ENCODE measurements at regions not wholly inside any gene's neighbourhood (a gene's known extent, or its start where the extent isn't known, plus 50 kb on each side); places are given as distances from the start of the nearest gene placed in this dataset.
"Not testable (repeated sequence)": the region's sequence is repeated elsewhere in the genome, so short reads cannot be mapped to it uniquely, and the experiment has no call there.

- no peak for DNase-seq (ENCODE audit: low read depth in 2 of 2)
Measured at GRCh38 chr16:86888231-86889053, 310.1 kb downstream of the FOXL1 start.

DNA sequence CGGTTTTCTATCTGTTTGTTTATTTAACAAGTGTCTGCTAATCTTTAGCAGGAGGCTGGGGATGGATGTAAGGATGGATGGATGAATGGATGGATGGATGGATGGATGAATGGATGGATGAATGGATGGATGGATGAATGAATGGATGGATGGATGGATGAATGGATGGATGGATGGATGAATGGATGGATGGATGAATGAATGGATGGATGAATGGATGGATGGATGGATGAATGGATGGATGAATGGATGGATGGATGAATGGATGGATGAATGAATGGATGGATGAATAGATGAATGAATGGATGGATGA, 310.7 kb downstream of the FOXL1 start:
- not testable (repeated sequence) for DNase-seq (ENCODE audit: low read depth in 2 of 2)

DNA sequence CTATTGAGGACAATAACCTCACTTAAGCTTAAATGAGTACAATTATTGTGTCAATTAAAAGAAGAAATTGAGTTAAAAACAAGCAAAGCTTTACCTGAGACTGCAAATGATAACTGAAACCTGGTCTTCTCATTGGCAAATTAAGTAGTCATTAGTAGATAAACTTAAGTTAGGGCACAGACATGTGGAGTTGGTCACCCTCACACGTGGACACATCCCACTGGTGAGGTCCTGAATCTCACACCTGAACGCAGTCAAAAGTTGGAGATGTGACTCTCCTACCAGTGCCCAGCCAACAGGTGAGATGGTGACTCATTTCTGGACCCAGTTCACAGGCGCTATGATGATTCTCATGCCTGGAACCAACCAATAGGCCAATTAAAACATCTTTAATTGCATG, 311.6 kb downstream of the FOXL1 start:
- no peak for DNase-seq (ENCODE audit: low read depth in 2 of 2)

DNA sequence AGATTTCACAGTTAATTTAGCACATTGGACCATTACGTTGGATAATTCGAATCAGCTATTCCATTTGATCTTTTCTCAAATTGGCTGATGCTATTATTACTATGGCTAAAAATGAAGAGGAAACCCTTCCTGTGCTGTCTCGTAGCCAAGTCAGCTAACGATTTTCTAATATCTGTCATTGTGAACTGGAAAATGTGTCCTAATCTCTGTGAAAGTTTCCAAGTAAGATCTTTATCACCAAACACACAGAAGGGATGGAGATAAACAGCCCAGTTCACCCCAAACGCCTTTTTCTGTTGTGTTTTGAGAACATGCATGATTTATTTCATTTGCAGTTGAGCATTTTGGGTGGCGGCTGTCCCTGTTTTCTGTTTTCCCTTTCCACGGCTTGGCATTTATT, 312.8 kb downstream of the FOXL1 start:
- DNase-seq (ENCODE audit: low read depth in 2 of 2): no peak

GRCh38 chr16:86891631-86892030, 313.3 kb downstream of the FOXL1 start:
- no peak for DNase-seq (ENCODE audit: low read depth in 2 of 2)

GRCh38 chr16:86892509-86892908, 314.2 kb downstream of the FOXL1 start:
- no peak for DNase-seq (ENCODE audit: low read depth in 2 of 2)

GRCh38 chr16:86893506-86893905, 315.2 kb downstream of the FOXL1 start:
- no peak for DNase-seq (ENCODE audit: low read depth in 2 of 2)

GRCh38 chr16:86894029-86894567, 315.7 kb downstream of the FOXL1 start:
- DNase-seq (ENCODE audit: low read depth in 2 of 2): no peak

- no peak for DNase-seq (ENCODE audit: low read depth in 2 of 2)
Measured at GRCh38 chr16:86894925-86895324, 316.6 kb downstream of the FOXL1 start.

DNA sequence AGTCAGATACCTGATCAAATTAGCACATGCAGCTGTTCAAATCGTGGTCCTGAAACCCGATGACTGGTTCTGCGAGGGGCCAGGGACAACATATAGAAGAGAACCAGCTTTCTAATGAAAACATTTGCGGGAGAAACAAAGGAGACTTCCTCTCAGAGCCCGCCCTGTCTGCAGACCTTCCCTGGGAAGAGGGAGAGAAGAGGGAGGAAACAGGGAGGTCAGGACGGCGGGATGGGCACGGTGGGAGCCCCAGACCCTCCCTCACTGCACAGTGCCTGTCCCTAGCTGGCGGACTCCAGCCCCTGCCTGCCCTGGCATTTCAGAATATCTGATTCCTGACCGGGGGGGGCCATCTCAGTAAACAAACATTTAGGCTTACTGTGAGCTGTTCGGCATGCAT, 317.3 kb downstream of the FOXL1 start:
- no peak for DNase-seq (ENCODE audit: low read depth in 2 of 2)

- no peak for DNase-seq (ENCODE audit: low read depth in 2 of 2)
Measured at GRCh38 chr16:86896976-86897375, 318.6 kb downstream of the FOXL1 start.

GRCh38 chr16:86897486-86897885, 319.1 kb downstream of the FOXL1 start:
- DNase-seq (ENCODE audit: low read depth in 2 of 2): no peak

- DNase-seq (ENCODE audit: low read depth in 2 of 2): no peak
Measured at GRCh38 chr16:86898386-86898785, 320.0 kb downstream of the FOXL1 start.

- no peak for DNase-seq (ENCODE audit: low read depth in 2 of 2)
Measured at GRCh38 chr16:86899151-86899550, 320.8 kb downstream of the FOXL1 start.

GRCh38 chr16:86899757-86900156, 321.4 kb downstream of the FOXL1 start:
- no peak for DNase-seq (ENCODE audit: low read depth in 2 of 2)

DNA sequence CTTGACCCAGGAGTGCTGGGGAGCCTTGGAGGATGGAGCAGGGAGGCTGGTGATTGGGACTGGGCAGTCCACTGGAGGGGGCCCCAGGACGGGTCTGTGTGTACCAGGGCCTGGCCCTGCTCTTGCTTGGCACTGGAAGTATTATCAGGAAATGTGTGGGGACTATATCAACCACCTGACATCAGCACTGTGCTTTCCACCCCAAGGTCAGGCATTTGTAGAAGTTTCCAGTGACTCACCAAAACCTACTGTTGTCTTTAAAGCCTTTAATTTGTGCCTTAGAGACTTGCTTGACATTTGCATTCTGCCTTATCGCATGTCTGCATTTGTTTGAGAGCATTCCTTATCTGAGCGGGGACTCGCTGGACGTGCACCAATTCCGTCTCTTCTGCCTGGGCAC, 323.1 kb downstream of the FOXL1 start:
- DNase-seq (ENCODE audit: low read depth in 2 of 2): no peak

- no peak for DNase-seq (ENCODE audit: low read depth in 2 of 2)
Measured at GRCh38 chr16:86902656-86903001, 324.3 kb downstream of the FOXL1 start.

GRCh38 chr16:86903068-86903467, 324.7 kb downstream of the FOXL1 start:
- DNase-seq (ENCODE audit: low read depth in 2 of 2): no peak

DNA sequence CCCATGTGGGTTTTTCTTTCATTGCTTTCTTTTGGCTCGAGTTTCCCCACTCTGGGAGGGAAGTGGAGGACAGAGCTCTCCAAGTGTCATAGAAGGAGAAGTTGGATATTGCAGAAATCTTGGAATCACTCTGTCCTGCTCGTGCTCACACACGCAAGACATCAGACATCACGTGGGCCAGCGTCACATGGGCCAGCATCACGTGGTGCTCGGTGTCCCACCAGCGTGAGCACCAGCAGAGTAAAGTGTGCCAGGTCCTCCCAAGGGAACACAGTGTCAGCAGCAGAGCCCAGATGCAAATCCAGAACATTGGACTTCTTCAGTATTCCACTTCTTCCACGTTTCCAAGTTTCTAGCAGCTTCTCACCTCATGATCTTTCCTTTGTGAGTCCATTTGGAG, 327.0 kb downstream of the FOXL1 start:
- no peak for DNase-seq (ENCODE audit: low read depth in 2 of 2)

DNA sequence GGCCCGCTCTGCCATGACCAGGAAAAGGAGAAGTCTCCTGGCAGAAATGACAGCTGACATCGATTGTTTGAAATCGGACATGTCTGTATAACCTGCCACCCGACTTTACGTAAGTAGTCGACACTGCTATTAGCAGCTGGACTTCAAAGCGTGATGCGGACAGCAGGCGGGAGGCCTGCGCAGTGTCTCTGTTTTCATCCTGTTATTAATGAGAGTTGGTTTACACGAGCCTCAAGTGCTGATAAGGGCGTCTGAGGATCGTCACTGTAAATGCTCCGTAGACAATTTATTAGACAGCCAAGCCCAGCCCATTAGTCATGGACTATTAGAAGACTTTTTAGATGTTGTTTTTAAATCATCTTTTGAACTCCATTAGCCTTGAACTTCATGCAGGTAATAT, 328.3 kb downstream of the FOXL1 start:
- DNase-seq (ENCODE audit: low read depth in 2 of 2): no peak

GRCh38 chr16:86909359-86910160, 331.2 kb downstream of the FOXL1 start:
- DNase-seq (ENCODE audit: low read depth in 2 of 2): no peak

DNA sequence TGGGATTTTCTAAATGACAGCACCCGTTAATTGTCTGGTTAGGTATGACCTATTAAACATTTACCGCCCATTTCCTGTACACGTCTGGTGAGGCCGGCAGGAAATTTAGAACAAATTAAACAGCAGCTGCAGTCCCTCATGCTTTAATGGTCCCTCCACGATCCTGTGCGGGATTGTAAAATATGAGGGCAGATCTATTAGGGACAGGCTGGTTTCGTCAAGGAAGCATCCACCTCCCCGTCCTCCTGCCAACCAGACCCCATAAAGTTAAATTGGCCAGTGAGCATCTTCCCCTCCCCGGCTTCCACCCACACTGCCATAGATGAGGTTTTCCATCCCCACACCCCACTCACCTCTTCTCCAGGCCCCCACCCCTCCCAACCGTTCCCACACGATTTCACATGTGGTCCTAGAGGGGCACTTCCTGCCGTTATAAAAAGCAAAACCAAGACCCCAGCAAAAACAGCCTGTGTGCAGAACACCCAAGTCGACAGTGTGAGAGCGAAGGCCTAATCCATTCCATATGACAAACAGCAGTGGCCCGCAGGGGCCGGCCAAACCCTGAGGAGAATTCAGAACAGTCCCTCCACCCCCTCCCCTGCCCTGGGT, 331.9 kb downstream of the FOXL1 start:
- no peak for DNase-seq (ENCODE audit: low read depth in 2 of 2)
